Epithelial cell of esophagus (primary cell): ENCODE measurements at regions not wholly inside any gene's neighbourhood (a gene's known extent, or its start where the extent isn't known, plus 50 kb on each side); places are given as distances from the start of the nearest gene placed in this dataset.

Experiments used
- DNase-seq: peaks from one replicate; pipeline ENCODE4 v3.0.0; 2010; ENCODE audit warnings: low read depth
- H3K4me3 ChIP-seq: 2 replicates; pipeline ENCODE4 v1.5.1; 2011; ENCODE audit warnings: mild to moderate bottlenecking, low read length, control low read depth
- CTCF ChIP-seq: IDR thresholded peaks from 2 replicates; pipeline ENCODE4 v1.5.1; 2011; ENCODE audit warnings: low read depth, mild to moderate bottlenecking, low read length, control low read depth, inconsistent platforms; ENCODE audit not compliant: insufficient read depth; ENCODE audit errors: missing control alignments

- H3K4me3 ChIP-seq = peak overlapping the region; percentile 36
- TF ChIP-seq CTCF = no peak
- no peak for DNase-seq
These were observed 94.1 kb downstream of the SIK1 start for GRCh38 chr21:43332861-43333297.

GRCh38 chr21:43331962-43332828 is 94.7 kb downstream of the SIK1 start:
- peak; percentile 82 for DNase-seq
- no peak for TF ChIP-seq CTCF
- no peak overlapping the region for H3K4me3 ChIP-seq

GRCh38 chr21:43331111-43331961 is 95.6 kb downstream of the SIK1 start:
- TF ChIP-seq CTCF = no peak
- no peak for DNase-seq
- H3K4me3 ChIP-seq = no peak overlapping the region

GRCh38 chr21:43330306-43330881 is 96.5 kb downstream of the SIK1 start:
- no peak for TF ChIP-seq CTCF
- H3K4me3 ChIP-seq = no peak overlapping the region

GRCh38 chr21:43329711-43330269 is 97.1 kb downstream of the SIK1 start:
- no peak overlapping the region for H3K4me3 ChIP-seq
- no peak for DNase-seq
- no peak for TF ChIP-seq CTCF

More at GRCh38 chr21:43330306-43330881, 96.5 kb downstream of the SIK1 start:
- DNase-seq = no peak

- TF ChIP-seq CTCF = no peak
- DNase-seq = no peak
- H3K4me3 ChIP-seq = no peak overlapping the region
These were observed 97.8 kb downstream of the SIK1 start for GRCh38 chr21:43328958-43329691.
